Cardiac muscle cell (in vitro differentiated cells and primary cell): ENCODE measurements at regions not wholly inside any gene's neighbourhood (a gene's known extent, or its start where the extent isn't known, plus 50 kb on each side); places are given as distances from the start of the nearest gene placed in this dataset.

ENCODE experiments used
- DNase-seq, 2 donors: peaks; one replicate each; pipeline versions ENCODE4 v3.0.0 to v3.0.0-alpha.2; 2010 to 2017; ENCODE audit warnings: low read depth in 1 of 2, low spot score in 1 of 2
- H3K27ac ChIP-seq: fragments of 200-600 bp; sonication (generic); 2 replicates; pipeline ENCODE4 v1.5.1; 2016
- H3K27me3 ChIP-seq: fragments of 200-600 bp; sonication (generic); 2 replicates; pipeline ENCODE4 v1.6.0; 2016; ENCODE audit warnings: control low read depth
- H3K36me3 ChIP-seq: fragments of 200-600 bp; sonication (generic); 2 replicates; pipeline ENCODE4 v1.5.1; 2016; ENCODE audit warnings: control low read depth
- H3K4me1 ChIP-seq: fragments of 200-600 bp; sonication (generic); 2 replicates; pipeline ENCODE4 v1.8.1; 2017; ENCODE audit warnings: low read depth, mild to moderate bottlenecking, mixed run types
- H3K4me3 ChIP-seq: fragments of 200-600 bp; sonication (generic); 2 replicates; pipeline ENCODE4 v1.5.1; 2016; ENCODE audit warnings: mild to moderate bottlenecking
- H3K9me3 ChIP-seq: fragments of 200-600 bp; sonication (generic); 2 replicates; pipeline ENCODE4 v1.5.1; 2017; ENCODE audit warnings: low read depth, mild to moderate bottlenecking, control low read depth
- TF ChIP-seq, protein P1 (sequence below): IDR thresholded peaks from 2 replicates; pipeline ENCODE4 v1.5.1; 2012; ENCODE audit warnings: low read depth, mild to moderate bottlenecking, low read length

DNA sequence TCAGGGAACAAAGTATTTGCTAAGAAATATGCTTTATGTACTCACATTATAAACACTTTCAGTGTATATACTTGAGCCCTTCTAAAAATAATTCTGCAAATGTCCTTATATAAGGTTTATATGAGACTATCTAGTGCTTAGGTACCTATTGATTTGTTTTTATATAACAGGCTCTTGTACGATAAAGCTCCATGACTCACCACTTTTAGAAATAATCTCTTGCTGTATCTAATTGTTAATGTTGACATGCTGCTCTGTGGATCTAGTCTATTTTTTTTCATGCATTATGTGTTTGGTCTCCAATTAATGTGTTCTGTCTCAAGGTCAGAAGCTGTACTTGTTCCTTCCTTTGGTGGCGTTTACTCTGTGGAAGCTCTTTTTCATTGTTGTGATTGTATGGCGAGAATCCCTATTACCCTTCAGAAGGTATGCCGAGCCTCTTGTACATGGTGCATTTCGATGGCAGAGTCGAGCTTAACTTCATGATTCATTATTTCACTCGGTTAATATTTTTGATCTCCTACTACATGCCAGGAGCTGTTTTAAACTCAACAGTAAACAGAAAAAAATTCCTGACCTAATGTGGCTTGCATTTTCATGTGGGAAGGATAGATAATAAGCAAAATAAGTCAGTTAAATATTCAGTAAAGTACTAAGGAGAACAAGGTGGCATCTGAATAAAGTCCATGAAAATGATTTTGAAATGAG, 361.6 kb downstream of the COG6 start:
- TF ChIP-seq, protein P1, sequence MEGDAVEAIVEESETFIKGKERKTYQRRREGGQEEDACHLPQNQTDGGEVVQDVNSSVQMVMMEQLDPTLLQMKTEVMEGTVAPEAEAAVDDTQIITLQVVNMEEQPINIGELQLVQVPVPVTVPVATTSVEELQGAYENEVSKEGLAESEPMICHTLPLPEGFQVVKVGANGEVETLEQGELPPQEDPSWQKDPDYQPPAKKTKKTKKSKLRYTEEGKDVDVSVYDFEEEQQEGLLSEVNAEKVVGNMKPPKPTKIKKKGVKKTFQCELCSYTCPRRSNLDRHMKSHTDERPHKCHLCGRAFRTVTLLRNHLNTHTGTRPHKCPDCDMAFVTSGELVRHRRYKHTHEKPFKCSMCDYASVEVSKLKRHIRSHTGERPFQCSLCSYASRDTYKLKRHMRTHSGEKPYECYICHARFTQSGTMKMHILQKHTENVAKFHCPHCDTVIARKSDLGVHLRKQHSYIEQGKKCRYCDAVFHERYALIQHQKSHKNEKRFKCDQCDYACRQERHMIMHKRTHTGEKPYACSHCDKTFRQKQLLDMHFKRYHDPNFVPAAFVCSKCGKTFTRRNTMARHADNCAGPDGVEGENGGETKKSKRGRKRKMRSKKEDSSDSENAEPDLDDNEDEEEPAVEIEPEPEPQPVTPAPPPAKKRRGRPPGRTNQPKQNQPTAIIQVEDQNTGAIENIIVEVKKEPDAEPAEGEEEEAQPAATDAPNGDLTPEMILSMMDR, result no peak
- DNase-seq, result no peak
- Histone ChIP-seq H3K4me1 (no peaks in the 10 kb centered on the region), H3K36me3 (no peaks in the 10 kb centered on the region), H3K9me3 (no peaks in the 10 kb centered on the region), H3K27me3 (no peaks in the 10 kb centered on the region), H3K27ac (no peak overlapping the region), H3K4me3 (no peak overlapping the region)

DNA sequence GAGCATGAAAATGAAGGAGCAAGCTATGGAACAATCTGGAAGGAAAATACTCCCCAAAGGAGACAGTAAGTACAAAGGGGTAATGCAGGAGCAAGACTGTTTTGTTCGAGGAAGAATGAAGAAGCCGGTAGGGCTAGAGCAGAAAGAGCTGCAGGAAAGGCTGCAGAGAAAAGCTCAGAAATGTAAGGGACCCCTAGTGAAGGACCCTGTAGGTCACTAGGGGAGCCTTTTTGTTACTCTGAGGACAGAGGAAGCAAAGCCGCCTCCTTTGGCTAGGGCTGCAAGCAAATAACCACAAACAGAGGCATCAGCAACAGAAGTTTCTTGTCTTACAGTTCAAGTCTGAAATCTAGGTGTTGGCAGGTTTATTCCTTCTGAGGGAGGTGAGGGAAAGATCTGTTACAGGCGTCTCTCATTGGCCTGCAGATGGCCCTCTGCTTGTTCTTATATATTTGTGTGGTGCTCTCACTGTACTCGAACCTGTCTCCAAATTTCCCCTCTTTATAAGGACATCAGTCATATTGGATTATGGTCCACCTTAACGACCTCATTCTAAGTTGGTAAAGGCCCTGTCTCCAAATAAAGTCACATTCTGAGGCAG, 362.3 kb downstream of the COG6 start:
- no peaks in the 10 kb centered on the region for H3K27me3 ChIP-seq

DNA sequence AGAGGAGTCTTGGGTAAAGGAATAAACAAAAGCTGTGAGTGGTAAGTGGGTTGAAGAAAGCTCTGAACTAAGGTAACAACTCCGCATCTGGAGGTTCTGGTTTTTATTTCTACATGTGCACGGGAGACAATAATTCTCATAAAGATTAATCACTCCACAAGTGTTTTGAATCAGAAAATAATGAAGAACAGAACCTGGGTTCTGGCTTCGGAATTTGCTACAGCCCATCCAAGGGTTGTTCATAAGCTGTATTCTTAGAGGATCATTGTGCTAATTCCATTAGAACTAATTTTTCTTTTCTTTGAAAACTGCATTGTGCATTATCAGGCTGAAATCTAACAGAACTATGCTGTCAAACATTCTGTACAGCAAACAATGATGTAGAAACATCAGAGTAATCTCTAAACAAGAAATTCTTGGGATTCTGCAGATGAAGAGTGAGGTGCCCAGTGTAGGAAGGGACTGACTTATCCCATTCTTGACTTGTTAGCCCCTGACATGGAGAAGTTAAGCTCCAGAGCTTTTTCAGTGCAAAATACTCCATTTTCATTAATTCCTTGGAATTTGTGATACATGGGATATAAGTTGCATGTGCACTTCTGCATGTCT, 368.2 kb downstream of the COG6 start:
- Histone ChIP-seq H3K27ac (no peak overlapping the region), H3K27me3 (no peaks in the 10 kb centered on the region), H3K9me3 (no peaks in the 10 kb centered on the region), H3K36me3 (no peaks in the 10 kb centered on the region), H3K4me3 (no peak overlapping the region), H3K4me1 (no peaks in the 10 kb centered on the region)
- TF ChIP-seq, protein P1, result no peak
- no peak for DNase-seq

More for the DNA sequence above, 362.3 kb downstream of the COG6 start:
- Histone ChIP-seq H3K9me3 (no peaks in the 10 kb centered on the region), H3K27ac (no peak overlapping the region), H3K36me3 (no peaks in the 10 kb centered on the region), H3K4me1 (no peaks in the 10 kb centered on the region), H3K4me3 (no peak overlapping the region)
- TF ChIP-seq, protein P1, result no peak
- DNase-seq, result no peak

DNA sequence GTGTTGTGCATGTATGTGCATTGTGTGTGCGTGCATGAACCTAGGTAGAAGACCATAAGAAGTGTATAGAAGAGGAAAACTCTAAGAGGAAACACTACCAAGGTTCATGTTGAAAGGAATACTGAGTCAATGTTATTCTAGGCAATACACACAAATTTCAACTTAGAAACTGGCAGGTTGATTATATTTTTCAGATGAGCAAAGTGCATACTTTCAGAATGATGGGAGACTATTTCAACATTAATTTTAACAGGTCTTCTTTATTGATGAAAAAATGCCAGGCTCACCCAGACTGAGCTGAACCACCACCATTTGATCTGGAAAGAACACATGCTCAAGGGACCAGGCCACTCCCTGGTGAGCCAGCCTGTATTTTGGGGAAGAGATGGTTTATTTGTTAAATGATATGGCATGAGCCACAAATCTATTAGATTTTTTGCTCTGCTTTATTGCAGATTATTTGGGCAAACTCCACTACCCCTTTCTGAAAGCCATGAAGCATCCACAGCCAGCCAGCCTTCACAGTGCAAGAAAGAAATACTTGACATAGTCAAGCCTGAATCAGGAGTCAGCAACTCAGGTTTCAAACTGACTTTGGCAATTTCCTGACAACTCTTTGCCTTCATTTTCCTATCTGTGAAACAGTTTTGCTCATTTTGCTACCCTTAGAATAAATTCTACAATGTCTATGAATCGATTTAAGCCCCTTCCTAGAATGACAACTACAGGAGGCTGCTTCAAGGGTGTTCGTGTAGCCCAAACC, 368.9 kb downstream of the COG6 start:
- Histone ChIP-seq H3K9me3 (no peaks in the 10 kb centered on the region), H3K4me3 (no peak overlapping the region), H3K4me1 (no peaks in the 10 kb centered on the region), H3K27me3 (no peaks in the 10 kb centered on the region), H3K36me3 (no peaks in the 10 kb centered on the region), H3K27ac (no peak overlapping the region)
- TF ChIP-seq, protein P1, result no peak
- peak in 1 of 2 donors; percentile 8 for DNase-seq

DNA sequence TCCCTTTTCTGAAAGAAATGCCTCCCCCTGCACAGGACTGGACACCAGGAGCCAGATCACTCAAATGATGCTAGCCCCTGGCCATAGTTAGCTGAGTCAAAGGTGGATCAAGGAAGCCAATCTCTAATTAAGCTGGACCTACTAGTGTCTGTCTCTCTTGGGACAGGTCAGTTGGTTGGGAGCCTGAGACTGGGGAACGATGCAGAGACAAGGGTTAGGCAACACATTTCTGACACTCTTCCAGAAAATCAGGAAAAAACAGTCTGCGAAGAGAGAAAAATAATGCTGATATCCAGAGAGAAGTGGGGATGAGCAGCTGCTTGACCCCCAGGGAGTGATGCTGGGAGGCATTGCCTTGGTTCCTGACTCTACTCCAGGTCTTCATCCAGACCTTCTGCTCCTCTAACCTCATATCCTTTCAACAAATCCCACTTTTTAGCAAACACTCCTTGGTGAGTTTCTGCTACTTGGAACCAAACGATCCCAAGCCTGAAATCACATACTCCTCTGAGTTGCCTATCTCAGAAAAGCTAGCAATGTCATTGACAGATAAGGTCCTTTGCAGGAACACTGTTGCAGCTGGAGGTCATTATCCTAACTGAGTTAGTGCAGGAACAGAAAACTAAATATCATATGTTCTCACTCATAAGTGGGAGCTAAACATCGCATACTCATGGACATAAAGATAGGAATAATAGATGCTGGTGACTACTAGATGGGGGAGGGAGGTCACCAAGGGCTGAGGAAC, 369.7 kb downstream of the COG6 start:
- TF ChIP-seq, protein P1, result no peak
- Histone ChIP-seq H3K36me3 (no peaks in the 10 kb centered on the region), H3K27ac (no peak overlapping the region), H3K4me3 (no peak overlapping the region), H3K4me1 (no peaks in the 10 kb centered on the region), H3K9me3 (no peaks in the 10 kb centered on the region), H3K27me3 (no peaks in the 10 kb centered on the region)
- peak in 1 of 2 donors; percentile 10 for DNase-seq
